ENCODE measurements at regions not wholly inside any gene's neighbourhood (a gene's known extent, or its start where the extent isn't known, plus 50 kb on each side); places are given as distances from the start of the nearest gene placed in this dataset.

GRCh38 chr5:56574778-56575177 is 240.6 kb upstream of the MAP3K1 start:
- TF ChIP-seq CTCF (IDR thresholded peaks at IDR 0.05) (no peak), ZFX (IDR thresholded peaks at IDR 0.05; ENCODE audit: borderline replicate concordance) (no peak)
- H3K27ac ChIP-seq: no peak overlapping the region

- no peak for TF ChIP-seq CTCF (IDR thresholded peaks at IDR 0.05)
- no peak for TF ChIP-seq ZFX (IDR thresholded peaks at IDR 0.05; ENCODE audit: borderline replicate concordance)
- H3K27ac ChIP-seq: no peak overlapping the region
These were observed 245.8 kb upstream of the MAP3K1 start for GRCh38 chr5:56569566-56569965.

DNA sequence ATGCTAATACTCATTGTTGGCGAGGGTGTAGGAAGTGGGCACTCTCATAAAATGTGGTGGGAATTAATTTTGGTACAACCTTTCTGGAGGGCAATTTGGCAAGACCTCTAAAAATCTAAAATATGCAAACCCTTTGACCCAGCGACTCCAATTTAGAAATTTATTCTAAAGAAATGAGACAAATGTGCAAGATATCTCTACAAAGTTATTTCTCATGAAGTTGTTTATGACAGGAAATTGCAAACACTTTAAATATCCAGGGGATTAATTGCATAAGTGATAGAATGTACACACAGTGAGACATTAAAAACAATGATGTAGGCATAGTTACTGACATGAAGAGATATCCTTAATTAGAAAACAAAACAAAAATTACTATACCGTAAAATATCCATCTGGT is 246.3 kb upstream of the MAP3K1 start:
- H3K27ac ChIP-seq: no peak overlapping the region
- TF ChIP-seq CTCF (IDR thresholded peaks at IDR 0.05): no peak

- TF ChIP-seq CTCF (IDR thresholded peaks at IDR 0.05): no peak
- no peak overlapping the region for H3K27ac ChIP-seq
These were observed 248.1 kb upstream of the MAP3K1 start for GRCh38 chr5:56567278-56567677.

GRCh38 chr5:56566374-56567249 is 248.7 kb upstream of the MAP3K1 start:
- H3K27ac ChIP-seq: no peak overlapping the region
- no peak for TF ChIP-seq ZFX (IDR thresholded peaks at IDR 0.05; ENCODE audit: borderline replicate concordance)
- no peak for TF ChIP-seq CTCF (IDR thresholded peaks at IDR 0.05)

- H3K27ac ChIP-seq: no peak overlapping the region
- TF ChIP-seq CTCF (IDR thresholded peaks at IDR 0.05): no peak
- no peak for TF ChIP-seq ZFX (IDR thresholded peaks at IDR 0.05; ENCODE audit: borderline replicate concordance)
These were observed 249.7 kb upstream of the MAP3K1 start for GRCh38 chr5:56565644-56566043.

GRCh38 chr5:56565283-56565615 is 250.1 kb upstream of the MAP3K1 start:
- TF ChIP-seq CTCF (IDR thresholded peaks at IDR 0.05): no peak
- TF ChIP-seq ZFX (IDR thresholded peaks at IDR 0.05; ENCODE audit: borderline replicate concordance): no peak
- H3K27ac ChIP-seq: no peak overlapping the region
